HG03045 (cell line): ENCODE measurements at regions not wholly inside any gene's neighbourhood (a gene's known extent, or its start where the extent isn't known, plus 50 kb on each side); places are given as distances from the start of the nearest gene placed in this dataset.

ENCODE experiments used
- ATAC-seq: cut with Tn5 transposase; IDR thresholded peaks from one replicate; pipeline ENCODE4 v1.9.1; 2021; ENCODE audit warnings: mild to moderate bottlenecking, moderate library complexity; ENCODE audit not compliant: unreplicated experiment

DNA sequence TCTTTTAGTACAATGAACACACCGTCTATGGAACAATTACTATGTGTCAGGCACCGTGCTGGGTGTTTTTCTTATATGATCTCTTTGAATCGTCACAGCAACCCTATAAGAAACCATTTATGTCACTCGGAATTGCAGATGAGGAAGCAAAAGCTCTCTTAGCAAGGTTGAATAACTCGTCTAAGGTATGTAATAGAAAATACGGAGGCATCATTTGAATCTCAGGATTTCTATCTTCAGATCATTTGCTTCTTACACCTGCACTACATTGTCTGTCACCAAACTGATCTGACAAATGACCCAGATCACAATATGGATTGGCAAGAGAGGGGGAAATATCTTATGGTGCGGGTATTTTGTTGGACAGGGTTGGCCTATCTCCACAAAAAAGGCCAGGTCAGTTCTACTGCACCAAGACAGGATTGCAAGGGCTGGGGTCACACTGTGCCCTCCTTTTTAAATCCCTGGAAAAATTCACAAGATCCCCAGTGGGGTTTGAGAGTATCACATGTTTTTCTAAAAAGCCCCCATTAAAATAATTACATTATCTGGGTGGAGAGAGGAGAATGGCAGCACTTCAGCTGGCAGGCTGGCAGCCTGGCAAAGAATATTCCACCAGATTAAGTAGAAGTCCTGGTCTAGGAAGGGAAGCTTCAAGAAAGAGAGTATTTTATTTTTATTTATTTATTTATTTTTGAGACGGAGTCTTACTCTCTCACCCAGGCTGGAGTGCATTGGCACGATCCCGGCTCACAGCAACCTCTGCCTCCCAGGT lies 110.7 kb upstream of the CLMP start:
- ATAC-seq = no peak

DNA sequence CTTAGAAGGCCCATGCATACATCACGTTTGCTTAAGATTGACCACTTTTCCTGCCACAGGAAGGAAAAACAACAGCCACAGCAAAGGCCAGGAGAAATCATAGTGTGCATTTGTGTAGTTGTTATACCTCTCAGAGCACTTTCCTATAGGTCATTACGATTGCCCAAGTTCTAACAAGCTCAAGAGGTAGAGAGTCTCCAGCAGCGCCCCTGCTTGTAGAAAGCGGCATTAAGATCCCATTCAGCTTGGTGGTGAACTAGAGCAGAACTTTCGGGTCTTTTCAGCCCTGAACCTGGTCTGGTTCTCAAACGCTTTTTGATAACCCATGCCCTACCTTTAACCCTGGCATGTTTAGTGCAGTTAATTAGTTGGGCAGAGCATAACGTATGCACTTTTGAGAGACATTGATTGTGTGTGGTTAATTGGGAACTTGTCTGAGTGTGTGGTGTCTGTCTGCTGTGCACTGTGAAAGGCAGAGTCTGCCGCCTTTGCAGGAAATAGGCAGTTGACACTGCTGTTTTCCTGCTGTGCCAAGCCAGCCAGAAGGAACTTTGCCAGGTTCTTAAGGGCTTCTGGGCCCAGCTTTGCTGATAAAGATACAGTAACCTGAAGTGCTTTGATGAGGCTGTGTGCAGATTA lies 109.9 kb upstream of the CLMP start:
- no peak for ATAC-seq

DNA sequence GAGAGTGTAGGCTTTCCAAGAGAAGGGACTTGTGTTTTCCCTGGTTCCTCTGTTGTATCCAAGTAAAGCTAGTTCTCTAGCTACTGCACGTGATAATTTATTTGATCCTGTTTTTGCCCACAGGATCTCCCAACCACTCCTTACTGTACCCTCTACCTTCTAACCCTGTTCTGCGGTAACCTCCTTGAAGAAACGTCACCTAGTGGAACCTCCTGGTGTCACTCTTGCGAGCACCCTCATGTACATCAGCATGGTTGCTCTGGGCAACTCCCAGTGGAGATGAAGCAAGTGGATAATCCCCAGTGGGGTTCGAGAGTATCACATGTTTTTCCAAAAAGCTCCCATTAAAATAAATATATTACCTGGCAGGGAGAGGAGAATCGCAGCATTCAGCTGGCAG lies 108.9 kb upstream of the CLMP start:
- ATAC-seq = no peak

DNA sequence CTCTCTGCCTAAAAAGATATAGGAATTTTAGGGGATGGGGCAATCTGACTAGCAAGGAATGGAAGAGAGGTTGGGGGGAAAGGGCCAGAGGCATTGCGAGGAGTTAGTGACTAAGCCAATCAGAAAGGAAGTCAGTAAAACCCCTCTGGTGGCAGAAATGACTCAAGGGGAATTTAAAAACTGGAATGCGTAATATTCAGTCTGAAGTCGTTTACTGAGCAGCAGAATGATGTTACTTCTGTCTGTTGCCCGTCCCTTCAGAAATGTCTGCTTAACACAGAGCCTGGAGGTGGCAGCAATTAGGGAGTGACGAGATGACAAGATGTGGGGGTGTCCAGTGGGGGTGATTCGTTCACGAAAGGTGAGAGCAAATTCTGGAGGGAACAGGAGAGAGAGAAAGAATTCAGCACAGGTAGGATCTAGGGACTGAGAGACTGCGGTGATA lies 107.7 kb upstream of the CLMP start:
- peak; percentile 44 for ATAC-seq

DNA sequence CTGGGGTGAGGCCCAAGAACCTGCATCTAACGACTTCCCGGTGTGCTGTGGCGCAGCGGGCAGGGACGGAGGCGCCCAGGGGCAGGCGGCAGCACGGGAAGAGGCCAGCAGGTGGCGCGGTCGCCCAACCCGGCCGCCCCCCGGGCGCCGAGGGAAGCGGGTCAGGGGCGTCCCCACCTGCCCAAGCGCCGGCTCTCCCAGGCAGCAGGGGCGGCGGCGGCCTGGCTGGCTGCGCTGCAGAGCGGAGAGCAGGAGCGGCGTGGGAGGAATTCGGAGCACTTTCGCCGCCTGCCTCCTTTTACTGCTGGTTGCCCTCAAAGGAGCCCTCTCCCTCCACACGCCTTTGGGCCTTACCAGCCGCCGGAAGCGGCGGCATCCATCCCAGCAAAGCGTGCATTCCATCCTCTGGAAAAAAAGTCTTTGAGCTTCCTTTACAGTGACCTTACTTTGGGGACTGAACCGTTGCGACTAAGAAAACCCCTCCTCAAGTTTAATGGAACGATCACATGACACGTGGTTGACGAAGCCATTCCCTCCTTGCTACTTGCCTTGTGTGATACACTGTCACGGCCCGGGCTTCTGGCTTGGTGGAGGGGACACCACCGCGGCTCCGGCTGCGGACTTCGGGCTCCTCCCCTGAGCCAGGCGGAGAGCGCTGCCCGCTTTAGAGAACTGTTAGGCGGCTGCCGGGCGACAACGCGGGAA lies 106.8 kb upstream of the CLMP start:
- peak; percentile 70 for ATAC-seq

DNA sequence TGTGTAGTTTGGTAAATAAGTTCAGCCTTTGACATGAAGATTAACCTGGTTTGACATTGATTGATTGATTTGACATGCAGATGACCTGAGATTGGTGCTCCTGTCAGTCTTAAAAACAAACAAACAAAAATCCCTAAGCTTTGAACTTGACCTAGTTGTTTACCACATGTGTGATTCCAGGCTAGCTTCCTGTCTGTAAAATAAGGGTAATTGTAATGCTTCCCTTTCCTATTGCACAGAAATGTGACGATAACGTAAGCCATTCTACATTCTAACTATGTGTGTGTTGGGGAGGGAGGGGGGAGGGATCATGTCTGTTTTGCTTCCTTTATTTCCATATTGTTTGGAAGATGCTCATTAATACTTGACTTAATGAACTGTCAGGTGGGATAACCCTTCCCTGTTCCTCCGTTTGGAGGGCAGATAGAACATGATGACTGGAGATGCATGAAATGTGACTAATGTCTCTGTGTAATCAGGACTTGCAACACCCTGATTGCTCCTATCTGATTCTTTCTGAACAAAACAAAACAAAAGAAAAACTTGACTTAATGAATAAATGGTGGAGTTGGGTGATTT lies 106.1 kb upstream of the CLMP start:
- no peak for ATAC-seq

DNA sequence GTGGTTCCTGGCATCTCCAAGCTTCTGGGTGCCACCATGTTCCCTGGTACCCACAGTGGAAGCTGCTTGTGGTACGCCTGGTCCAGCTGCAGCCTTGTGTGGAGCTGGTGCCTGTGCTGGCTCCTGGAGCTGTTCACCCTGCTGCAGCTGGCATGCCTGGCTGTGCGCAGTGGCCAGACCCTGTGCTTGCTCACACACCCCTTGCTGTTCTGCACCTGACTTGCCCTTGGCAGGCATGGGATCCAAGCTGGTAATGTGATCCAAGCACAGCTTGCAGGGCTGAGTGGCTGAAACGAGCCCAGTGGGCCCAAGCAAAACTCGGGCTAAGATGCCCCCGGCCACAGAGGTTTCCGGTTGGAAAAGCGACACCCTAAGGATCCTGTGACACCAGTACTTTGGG lies 104.7 kb upstream of the CLMP start:
- no peak for ATAC-seq

DNA sequence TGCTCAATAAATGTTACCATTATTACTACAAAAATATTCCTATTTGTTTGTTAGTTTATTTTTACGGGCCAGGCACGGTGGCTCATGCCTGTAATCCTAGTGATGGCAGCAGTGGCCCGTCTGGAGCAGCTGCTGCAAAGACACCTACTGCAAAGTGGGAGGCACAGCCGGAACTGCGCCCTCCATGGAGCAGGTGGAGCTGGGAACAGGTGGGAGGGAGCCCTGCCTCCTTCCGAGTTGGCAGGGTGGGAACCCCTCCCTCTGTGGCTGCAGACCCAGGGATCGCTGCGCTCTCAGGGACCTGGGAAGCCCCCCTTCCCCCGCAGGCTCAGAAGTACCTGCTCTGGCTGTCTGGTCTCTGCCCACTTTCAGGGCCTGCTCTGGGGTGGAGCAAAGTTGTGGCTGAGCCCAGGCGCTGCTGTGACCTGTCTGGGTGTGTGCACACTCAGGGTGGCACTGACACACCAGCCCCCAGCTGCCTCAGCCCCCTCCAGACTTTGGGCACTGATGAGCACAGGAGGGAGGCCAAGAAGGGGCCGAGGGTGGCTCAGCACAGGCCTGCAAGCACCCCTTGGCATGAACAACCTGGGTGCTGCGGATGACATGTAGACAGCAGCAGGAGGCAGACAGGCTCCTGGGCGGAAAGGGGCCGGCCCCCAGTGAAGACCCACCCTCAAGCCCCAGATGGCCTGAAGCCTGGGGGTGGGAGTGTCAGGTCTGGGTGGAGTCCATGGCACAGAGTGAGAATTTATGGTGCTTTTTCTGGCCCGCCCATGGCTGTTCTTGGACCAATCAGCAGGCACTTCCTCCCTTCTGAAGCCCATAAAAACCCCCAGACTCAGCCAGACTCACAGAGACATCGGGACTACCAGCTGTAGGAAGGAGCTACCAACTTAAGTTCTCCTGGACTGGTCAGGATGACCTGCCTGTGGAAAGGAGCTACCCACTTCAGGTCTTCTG lies 103.7 kb upstream of the CLMP start:
- ATAC-seq = no peak

DNA sequence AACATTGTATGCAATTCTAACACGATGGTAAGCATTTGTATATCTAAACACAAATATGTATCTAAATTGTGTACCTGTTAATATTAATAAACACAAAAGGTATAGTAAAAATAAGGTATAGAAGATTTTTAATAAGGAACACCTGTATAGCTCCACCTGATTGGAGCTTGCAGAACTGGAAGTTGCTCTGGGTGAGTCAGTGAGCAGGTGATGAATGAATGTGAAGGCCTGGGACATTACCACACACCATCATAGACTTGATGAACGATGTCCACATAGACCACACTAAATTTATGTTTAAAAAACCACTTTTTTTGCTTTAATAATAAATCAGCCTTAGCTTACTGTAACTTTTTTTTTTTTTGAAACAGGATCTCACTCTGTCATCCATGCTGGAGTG lies 97.6 kb upstream of the CLMP start:
- ATAC-seq = no peak

DNA sequence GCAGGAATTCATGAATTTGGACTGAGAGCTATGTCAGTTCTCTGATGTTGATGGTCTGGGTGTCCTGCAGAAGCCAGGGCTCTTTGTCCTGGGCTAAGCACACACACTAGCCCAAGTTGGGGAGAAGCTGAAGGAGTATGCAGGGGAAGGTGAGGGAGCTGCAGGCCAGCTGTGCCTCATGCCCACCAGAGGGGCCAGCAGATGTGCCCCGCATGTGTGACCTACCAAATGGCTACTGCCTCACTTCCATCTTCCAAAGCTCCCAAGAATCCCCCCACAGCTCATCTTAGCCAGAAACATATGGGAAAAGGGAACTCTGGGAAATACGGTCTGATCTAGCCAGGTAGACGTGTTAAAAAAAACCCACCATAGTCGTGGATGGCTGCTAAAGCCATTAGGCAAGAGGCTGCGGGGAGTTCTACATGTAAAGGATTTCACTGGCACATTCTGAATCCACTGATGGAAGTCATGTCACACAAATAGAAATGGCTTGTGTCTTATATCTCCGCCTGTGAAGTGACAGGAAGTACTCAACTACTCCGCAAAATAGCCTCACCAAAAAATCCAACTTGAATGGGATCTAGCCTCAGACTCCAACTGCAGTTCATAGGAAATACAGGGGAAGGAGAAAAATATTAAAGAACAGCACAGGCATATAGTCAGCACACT lies 96.3 kb upstream of the CLMP start:
- ATAC-seq = no peak

DNA sequence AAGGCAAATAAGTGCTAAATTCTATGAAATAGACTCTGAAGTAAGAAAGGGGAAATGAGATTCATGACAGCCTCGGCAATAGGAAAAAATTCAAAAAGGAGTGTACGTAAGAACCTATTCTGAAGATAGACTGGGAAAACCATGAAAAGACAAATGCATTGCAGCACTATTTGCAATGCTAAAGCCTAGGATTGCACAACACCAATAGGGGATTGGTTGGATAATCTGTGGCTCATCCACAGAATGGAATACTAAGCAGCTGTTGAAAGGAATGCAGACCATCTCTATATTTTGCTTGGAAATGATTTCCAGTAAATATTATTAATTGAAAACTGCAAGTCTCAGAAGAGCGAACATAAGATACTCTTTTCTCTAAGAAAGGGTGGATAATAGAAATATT lies 91.7 kb upstream of the CLMP start:
- ATAC-seq = no peak

DNA sequence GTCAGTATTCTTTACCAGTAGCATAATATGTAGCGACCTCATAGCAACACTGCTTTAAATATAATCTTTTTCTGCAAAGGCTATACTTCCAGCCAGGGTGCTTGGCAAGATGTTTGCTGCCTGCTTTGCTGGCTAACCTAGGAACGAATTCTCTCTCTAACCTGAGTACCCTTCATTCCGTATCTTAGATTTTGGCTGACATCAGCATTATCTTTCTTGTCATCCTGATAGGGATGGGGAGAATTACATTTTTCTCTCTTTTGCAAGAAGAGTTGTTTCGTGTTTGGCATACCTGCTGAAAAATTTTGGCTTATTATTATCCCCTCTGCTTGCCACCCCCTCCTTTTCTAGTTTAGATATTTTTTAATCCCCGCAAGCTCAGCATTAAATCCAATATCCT lies 91.2 kb upstream of the CLMP start:
- no peak for ATAC-seq

DNA sequence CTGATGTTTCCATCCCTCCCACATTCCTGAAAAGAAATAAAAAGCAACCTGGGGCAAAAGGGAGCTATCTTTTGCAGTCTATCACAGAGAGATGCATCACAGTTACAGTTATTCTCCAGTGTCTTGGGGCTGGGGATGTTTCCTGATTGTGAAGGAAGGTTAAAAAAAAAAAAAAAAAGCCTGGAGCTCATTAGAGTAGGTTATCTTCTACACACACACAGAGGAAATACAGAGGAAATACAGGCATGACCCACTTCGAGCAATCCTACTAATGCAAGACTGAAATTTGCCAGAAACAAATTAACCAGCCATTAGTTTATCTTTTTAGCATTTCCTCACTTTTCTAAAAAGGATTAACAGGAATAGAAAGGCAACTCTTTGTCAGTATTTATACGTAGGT lies 89.4 kb upstream of the CLMP start:
- ATAC-seq = no peak

DNA sequence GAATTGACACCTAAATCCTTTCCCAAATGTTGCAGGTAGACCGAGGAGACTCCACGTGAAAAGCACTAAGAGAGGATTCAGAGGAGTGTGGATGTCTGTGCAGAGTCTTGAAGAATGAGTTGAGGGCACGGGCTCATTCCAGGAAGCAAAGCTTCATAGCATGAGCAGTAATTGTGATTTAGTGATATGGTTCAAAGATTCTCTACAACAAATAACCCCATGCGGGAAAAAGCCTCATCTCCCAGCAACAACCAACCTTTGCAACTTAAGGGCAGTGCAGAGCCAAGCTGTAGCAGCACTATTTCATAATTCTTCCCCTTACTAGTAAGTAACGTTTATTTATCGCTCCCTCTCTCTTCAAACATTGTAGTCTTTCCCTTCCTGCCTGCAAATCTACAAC lies 87.5 kb upstream of the CLMP start:
- ATAC-seq = no peak

DNA sequence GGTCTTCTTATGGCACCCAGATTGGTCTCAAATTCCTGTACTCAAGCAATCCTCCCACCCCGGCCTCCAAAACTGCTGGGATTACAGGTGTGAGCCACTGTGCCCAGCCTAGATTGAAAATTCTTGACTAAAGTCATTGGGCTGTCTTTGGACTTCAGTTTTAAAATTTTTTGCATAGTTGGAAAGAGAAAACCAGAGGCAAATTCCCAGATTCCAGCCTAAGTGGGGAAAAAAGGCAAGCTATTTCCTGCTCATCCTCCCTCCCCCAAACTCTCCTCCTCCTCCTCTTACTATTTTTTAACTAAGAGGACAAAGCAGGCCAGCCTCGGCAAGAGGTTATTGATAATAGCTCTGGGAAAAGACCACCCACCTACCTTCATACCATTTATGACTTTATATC lies 78.6 kb upstream of the CLMP start:
- ATAC-seq = no peak

DNA sequence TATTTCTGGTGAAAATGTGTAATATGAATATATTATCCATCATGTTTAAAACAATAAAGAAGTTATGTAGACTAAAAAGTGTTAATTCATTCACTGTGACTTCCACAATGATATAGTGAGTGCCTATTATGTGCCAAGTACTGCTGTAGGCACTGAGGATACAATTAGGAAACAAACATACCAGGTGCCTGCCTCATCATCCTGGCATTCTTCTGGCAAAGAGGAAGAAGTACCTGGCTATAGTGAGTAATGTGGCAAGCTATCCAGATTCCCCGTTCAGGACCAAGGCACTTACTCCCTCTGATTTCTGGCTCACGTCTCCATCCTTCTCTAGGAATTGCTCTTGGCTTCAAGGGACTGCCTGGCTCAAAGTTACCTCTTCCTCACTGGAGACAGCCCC lies 77.5 kb upstream of the CLMP start:
- no peak for ATAC-seq

DNA sequence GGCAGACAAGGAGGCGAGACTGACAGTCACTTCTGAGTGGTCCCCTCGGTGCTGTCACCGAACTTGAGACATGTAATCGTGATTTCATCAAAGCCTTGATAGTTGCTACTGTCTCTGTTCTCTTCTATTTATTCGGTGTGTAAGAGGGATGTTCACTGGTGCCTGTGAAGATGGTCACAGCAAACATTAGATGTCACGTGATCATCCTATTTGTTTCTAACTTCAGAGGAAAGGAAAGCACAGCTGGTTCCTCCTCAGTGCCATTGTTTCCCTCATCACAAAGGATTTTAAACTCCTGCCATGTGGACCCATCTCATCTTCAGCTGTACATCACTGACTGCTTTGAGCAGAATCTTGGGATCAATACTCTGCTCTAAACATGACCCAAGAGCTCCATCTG lies 73.1 kb upstream of the CLMP start:
- no peak for ATAC-seq

DNA sequence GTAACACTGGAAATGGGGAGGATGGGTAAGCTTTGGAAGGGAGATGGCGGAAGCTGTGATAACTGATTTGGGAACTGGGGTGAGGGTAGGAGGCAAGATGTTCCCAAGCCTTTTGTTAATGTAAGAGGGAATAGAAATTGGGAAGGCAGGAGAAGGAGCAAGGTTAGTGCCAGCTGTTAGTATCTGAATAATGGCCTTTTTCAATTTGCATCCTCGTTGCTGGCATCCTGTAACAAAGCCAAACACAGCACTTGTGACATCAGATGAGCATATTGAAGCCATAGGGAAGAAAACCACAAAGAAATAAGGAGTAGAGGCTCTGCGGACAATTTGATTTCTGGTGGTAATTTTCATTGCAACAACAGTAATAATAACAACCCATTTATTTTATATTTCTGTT lies 70.9 kb upstream of the CLMP start:
- ATAC-seq = no peak

DNA sequence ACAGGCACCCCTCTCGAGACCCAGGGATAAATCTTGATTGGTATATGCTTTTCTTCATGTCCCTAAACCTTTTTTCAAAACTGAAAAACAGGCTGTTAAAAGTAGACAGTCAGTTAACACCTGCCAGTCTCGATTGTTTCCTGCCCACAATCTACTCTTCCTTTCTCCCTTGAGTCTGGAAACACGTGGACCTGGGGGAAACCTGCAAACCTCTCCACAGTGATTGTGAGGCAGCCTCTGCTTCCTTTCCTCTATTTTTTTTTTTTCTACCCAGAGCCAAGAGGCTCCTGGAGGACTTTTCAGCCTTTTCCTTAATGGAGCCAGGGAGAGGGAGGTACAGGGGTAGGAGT lies 69.4 kb upstream of the CLMP start:
- ATAC-seq = no peak
